HepG2 (cell line): ENCODE measurements at regions not wholly inside any gene's neighbourhood (a gene's known extent, or its start where the extent isn't known, plus 50 kb on each side); places are given as distances from the start of the nearest gene placed in this dataset.

ENCODE experiments used
- ATAC-seq: fragments of 200-7000 bp; cut with Tn5 transposase; 3 replicates; pipeline ENCODE4 v1.9.1; 2020; ENCODE audit warnings: mild to moderate bottlenecking, moderate library complexity
- BruUV-seq: library from RNA; stranded (reverse); fragments of 400-500 nt; replicated peaks from 2 replicates; lab custom pipeline; 2021; lab: Mats Ljungman, UMichigan
- CTCF ChIA-PET: fragments of 300-600 bp; formaldehyde crosslinking; extraction: SDS; loops from one replicate; lab custom pipeline; 2021; ENCODE audit warnings: low total read pairs, inconsistent platforms, low intra/inter-chr PET ratio; lab: Yijun Ruan, JAX
- POLR2A ChIA-PET: fragments of 350-600 bp; sonication (Branson Sonifier 250); formaldehyde crosslinking; loops from one replicate; lab custom pipeline; 2020; ENCODE audit warnings: antibody characterized with exemption, inconsistent platforms; lab: Yijun Ruan, JAX
- DNase-seq: peaks from one replicate; pipeline ENCODE4 v3.0.0-alpha.2; 2015; ENCODE audit warnings: low spot score
- FAIRE-seq: peaks from 3 replicates; lab custom pipeline; 2011; peaks lifted over from hg19 to GRCh38; lab: Jason Lieb, UNC
- H2AFZ ChIP-seq: one replicate; pipeline ENCODE4 v1.6.1; 2011; ENCODE audit warnings: low read length, inconsistent platforms
- H3K27ac ChIP-seq: fragments of 300-600 bp; 3 replicates; pipeline ENCODE4 v1.8.0; 2011; ENCODE audit warnings: mixed run types, mild to moderate bottlenecking, mixed read lengths, low read length, inconsistent platforms; ENCODE audit not compliant: insufficient read depth; ENCODE audit errors: extremely low read length
- H3K27me3 ChIP-seq, 2 experiments: fragments of 200-600 bp in 1 of 2; 2 replicates in 1 of 2; 3 replicates in 1 of 2; pipeline versions ENCODE4 v1.6.0 to v1.8.0; 2011; ENCODE audit warnings: low read length in 2 of 2, mild to moderate bottlenecking in 2 of 2, moderate library complexity in 2 of 2, inconsistent platforms in 1 of 2; ENCODE audit not compliant: insufficient read depth in 2 of 2, control insufficient read depth in 1 of 2
- H3K36me3 ChIP-seq, 2 experiments: fragments of 200-600 bp in 1 of 2; replicated peaks in 1 of 2; 2 replicates in 1 of 2; 3 replicates in 1 of 2; pipeline versions ENCODE4 v1.5.1 to v1.8.0; 2011; ENCODE audit warnings: low read length in 2 of 2, inconsistent platforms in 1 of 2; ENCODE audit not compliant: insufficient read depth in 2 of 2, control insufficient read depth in 1 of 2
- H3K4me1 ChIP-seq: 2 replicates; pipeline ENCODE4 v1.5.1; 2012; ENCODE audit warnings: low read length, inconsistent platforms; ENCODE audit not compliant: insufficient read depth
- H3K4me2 ChIP-seq: 2 replicates; pipeline ENCODE4 v1.6.0; 2011; ENCODE audit warnings: low read depth, low read length, inconsistent platforms
- H3K4me3 ChIP-seq, 3 experiments: fragments of 200-600 bp in 1 of 3; sonication (generic), shearing (Covaris generic) in 1 of 3; replicated peaks in 1 of 3; 2 replicates each; pipeline ENCODE4 v1.5.1; 2011 to 2016; ENCODE audit warnings: low read length in 3 of 3, inconsistent platforms in 2 of 3, low read depth in 2 of 3, mild to moderate bottlenecking in 2 of 3, control low read depth in 1 of 3, mixed read lengths in 1 of 3; ENCODE audit not compliant: insufficient read depth in 1 of 3
- H3K79me2 ChIP-seq: one replicate; pipeline ENCODE4 v1.6.1; 2011; ENCODE audit warnings: low read length, inconsistent platforms; ENCODE audit not compliant: insufficient read depth
- H3K9ac ChIP-seq: 2 replicates; pipeline ENCODE4 v1.6.0; 2011; ENCODE audit warnings: mild to moderate bottlenecking, low read depth, low read length, inconsistent platforms; ENCODE audit not compliant: insufficient read depth
- H3K9me3 ChIP-seq: 2 replicates; pipeline ENCODE4 v1.5.1; 2012; ENCODE audit warnings: mild to moderate bottlenecking, low read length
- H4K20me1 ChIP-seq: 2 replicates; pipeline ENCODE4 v1.6.0; 2011; ENCODE audit warnings: inconsistent platforms, mild to moderate bottlenecking, low read length, moderate library complexity; ENCODE audit not compliant: insufficient read depth
- BCLAF1 ChIP-seq: fragments of 450-650 bp; IDR thresholded peaks from 2 replicates; pipeline ENCODE4 v1.6.1; 2017; ENCODE audit warnings: mild to moderate bottlenecking
- SKIL ChIP-seq: sonication (generic); formaldehyde crosslinking; IDR thresholded peaks from 2 replicates; pipeline ENCODE4 v1.8.0; 2022; ENCODE audit warnings: missing genetic modification reagents, mild to moderate bottlenecking, moderate library complexity, borderline replicate concordance
- SUZ12 ChIP-seq: fragments of 150-350 bp; IDR thresholded peaks from 2 replicates; pipeline ENCODE4 v1.6.1; 2014; ENCODE audit warnings: low read depth, low read length
- ZBTB20 ChIP-seq: sonication (generic); formaldehyde crosslinking; IDR thresholded peaks from 2 replicates; pipeline ENCODE4 v1.8.1; 2023; ENCODE audit warnings: missing genetic modification reagents, low read depth, mild to moderate bottlenecking, borderline replicate concordance
- ZNF383 ChIP-seq: sonication (generic); formaldehyde crosslinking; IDR thresholded peaks from 2 replicates; pipeline ENCODE4 v1.4.0; 2020; ENCODE audit warnings: missing genetic modification reagents, mild to moderate bottlenecking, borderline replicate concordance
- WGBS: methylation state at CpG from one replicate; pipeline ENCODE4 v1.1.6; 2017; ENCODE audit warnings: low lambda C conversion rate; 5-methylcytosine and 5-hydroxymethylcytosine counted together
- in situ Hi-C: cut with HindIII; loops from 2 replicates; pipeline ENCODE4 v1.10.0; 2017; ENCODE audit warnings: low pct_unique_long_range_greater_than_20kb; ENCODE audit not compliant: extremely low pct_ligation_motif_present
- intact Hi-C: fragments of 100-400 bp; cut with micrococcal nuclease; formaldehyde crosslinking; loops from one replicate; pipeline ENCODE4 v1.10.0; 2022; ENCODE audit not compliant: unreplicated experiment
- TF ChIP-seq, protein P1 (sequence below): sonication (generic); formaldehyde crosslinking; IDR thresholded peaks from 2 replicates; pipeline ENCODE4 v1.8.1; 2023; ENCODE audit warnings: mild to moderate bottlenecking, missing genetic modification reagents, borderline replicate concordance

GRCh38 chr2:116042530-116042929 lies 1600.1 kb downstream of the DPP10 start:
- in situ Hi-C loops (no loop called here), intact Hi-C loops (no loop called here)
- Histone ChIP-seq H2AFZ (no peak overlapping the region), H3K9ac (no peak overlapping the region), H3K4me2 (no peak overlapping the region), H3K4me3 (no peak overlapping the region), H3K9me3 (peaks cover 71% of the 10 kb centered on the region), H3K27me3 (no peaks in the 10 kb centered on the region), H3K27ac (no peak overlapping the region), H3K4me1 (no peaks in the 10 kb centered on the region), H4K20me1 (no peaks in the 10 kb centered on the region), H3K79me2 (no peaks in the 10 kb centered on the region), H3K36me3 (no peaks in the 10 kb centered on the region)
- FAIRE-seq, result no peak
- ChIA-PET POLR2A (no interaction called here), CTCF (no interaction called here)
- BruUV-seq, result no TSS peak
- WGBS, result 5% methylated on average over 1 of the region's 1 CpG
- ATAC-seq, result no peak
- DNase-seq, result no peak
- no peak for TF ChIP-seq BCLAF1
- no peak for TF ChIP-seq SUZ12
- TF ChIP-seq ZNF383 (CRISPR knock-in tag), result no peak
- TF ChIP-seq SKIL (CRISPR knock-in tag), result no peak
- TF ChIP-seq, protein P1, sequence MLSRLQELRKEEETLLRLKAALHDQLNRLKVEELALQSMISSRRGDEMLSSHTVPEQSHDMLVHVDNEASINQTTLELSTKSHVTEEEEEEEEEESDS (CRISPR knock-in tag), result no peak
- no peak for TF ChIP-seq ZBTB20
